SK-N-MC (cell line): ENCODE measurements at regions not wholly inside any gene's neighbourhood (a gene's known extent, or its start where the extent isn't known, plus 50 kb on each side); places are given as distances from the start of the nearest gene placed in this dataset.

ENCODE experiments used
- EZH2 ChIP-seq: fragments of 200-600 bp; sonication (generic); IDR thresholded peaks from one replicate; pipeline ENCODE4 v1.6.1; 2017; ENCODE audit warnings: antibody characterized with exemption
- FOXP2 ChIP-seq: optimal IDR thresholded peaks from 2 replicates; pipeline ENCODE3; 2011; ENCODE audit warnings: mild to moderate bottlenecking, moderate library complexity; ENCODE audit not compliant: insufficient read depth; ENCODE audit errors: extremely low read length, control extremely low read depth
- POLR2AphosphoS5 ChIP-seq: IDR thresholded peaks from 2 replicates; pipeline ENCODE4 v1.6.1; 2012; ENCODE audit warnings: mild to moderate bottlenecking, low read depth, low read length, borderline replicate concordance

DNA sequence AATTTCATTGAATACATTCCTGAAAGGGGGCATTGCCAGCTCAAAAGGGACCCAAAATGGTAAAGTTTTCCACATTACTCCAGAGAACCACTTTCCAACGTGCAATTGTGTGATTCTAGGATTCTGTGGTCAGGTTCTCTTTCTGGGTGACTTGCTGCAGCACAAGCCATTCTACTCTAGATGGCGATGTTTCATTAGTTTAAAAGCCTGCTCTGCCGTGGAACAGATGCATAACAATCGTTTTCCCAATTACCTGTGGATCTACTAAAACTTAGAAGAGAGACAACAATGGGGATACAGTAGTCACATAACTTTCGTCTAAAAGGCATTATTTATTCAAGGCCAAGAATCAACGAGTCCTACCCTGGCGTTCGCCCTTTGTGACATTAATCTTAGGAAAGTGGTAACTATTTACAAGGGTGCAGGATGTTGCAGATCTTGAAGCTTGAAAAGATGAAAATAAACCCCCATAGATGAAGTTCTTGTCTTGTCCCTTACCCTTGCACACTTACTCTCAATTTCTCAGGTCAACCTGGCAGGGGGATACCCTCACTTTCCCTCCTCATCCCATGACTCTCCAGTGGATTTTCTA is 400.9 kb downstream of the SNAPC1 start:
- no peak for TF ChIP-seq EZH2
- no peak for TF ChIP-seq POLR2AphosphoS5
- no peak for TF ChIP-seq FOXP2
